Esophagus muscularis mucosa (tissue), 4 donors: ENCODE measurements at regions not wholly inside any gene's neighbourhood (a gene's known extent, or its start where the extent isn't known, plus 50 kb on each side); places are given as distances from the start of the nearest gene placed in this dataset.

Experiments used
- CTCF ChIP-seq, 3 experiments: fragments of 200-600 bp in 2 of 3; fragments of 450-650 bp in 1 of 3; sonication (generic) in 2 of 3; IDR thresholded peaks; one replicate each; pipeline ENCODE4 v1.5.1; 2017 to 2019; ENCODE audit warnings: antibody characterized with exemption in 3 of 3, mild to moderate bottlenecking in 2 of 3, moderate library complexity in 1 of 3
- EP300 ChIP-seq: sonication (generic); formaldehyde crosslinking; IDR thresholded peaks from one replicate; pipeline ENCODE4 v1.6.1; 2017; ENCODE audit warnings: antibody characterized with exemption
- POLR2A ChIP-seq: fragments of 450-650 bp; IDR thresholded peaks from one replicate; pipeline ENCODE4 v1.6.1; 2017; ENCODE audit warnings: antibody characterized with exemption, moderate library complexity, mild to moderate bottlenecking, low read depth
- POLR2AphosphoS5 ChIP-seq, 2 donors: sonication (generic); formaldehyde crosslinking; IDR thresholded peaks; one replicate each; pipeline ENCODE4 v1.6.1; 2017; ENCODE audit warnings: antibody characterized with exemption in 2 of 2

GRCh38 chr21:23401278-23401677 lies 2206.0 kb downstream of the MRPL39 start:
- no peak for TF ChIP-seq CTCF (IDR thresholded peaks at IDR 0.05)
- TF ChIP-seq POLR2A = no peak
- no peak for TF ChIP-seq POLR2AphosphoS5 (IDR thresholded peaks at IDR 0.05)
- TF ChIP-seq EP300 = no peak
